Spleen (tissue), 11 donors: ENCODE measurements at regions not wholly inside any gene's neighbourhood (a gene's known extent, or its start where the extent isn't known, plus 50 kb on each side); places are given as distances from the start of the nearest gene placed in this dataset.

ENCODE experiments used
- DNase-seq: peaks from one replicate; pipeline ENCODE4 v3.0.0-alpha.2; 2020
- H3K27ac ChIP-seq, 8 donors: fragments of 200-600 bp; sonication (generic) in 7 of 8; 1 replicate in 4 of 8; 2 replicates in 4 of 8; pipeline versions ENCODE4 v1.5.0 to v1.8.0; 2016 to 2021; ENCODE audit warnings: inconsistent platforms in 4 of 8, mild to moderate bottlenecking in 4 of 8, moderate library complexity in 1 of 8
- H3K27me3 ChIP-seq, 7 donors: fragments of 200-600 bp; sonication (generic) in 6 of 7; replicated peaks in 1 of 7; 1 replicate in 4 of 7; 2 replicates in 3 of 7; pipeline versions ENCODE4 v1.5.0 to v1.8.0; 2016 to 2021; ENCODE audit warnings: inconsistent platforms in 3 of 7, mild to moderate bottlenecking in 1 of 7
- H3K36me3 ChIP-seq, 6 donors: fragments of 200-600 bp; sonication (generic) in 5 of 6; 1 replicate in 4 of 6; 2 replicates in 2 of 6; pipeline versions ENCODE4 v1.5.0 to v1.8.0; 2016 to 2021; ENCODE audit warnings: inconsistent platforms in 2 of 6
- H3K4me1 ChIP-seq, 6 donors: fragments of 200-600 bp; sonication (generic) in 5 of 6; 1 replicate in 3 of 6; 2 replicates in 3 of 6; pipeline versions ENCODE4 v1.5.0 to v1.8.0; 2016 to 2021; ENCODE audit warnings: inconsistent platforms in 3 of 6
- H3K4me3 ChIP-seq, 8 donors: fragments of 200-600 bp; sonication (generic) in 7 of 8; 1 replicate in 4 of 8; 2 replicates in 4 of 8; pipeline versions ENCODE4 v1.5.0 to v1.8.0; 2016 to 2021; ENCODE audit warnings: inconsistent platforms in 4 of 8, mild to moderate bottlenecking in 4 of 8, moderate library complexity in 2 of 8
- H3K9me3 ChIP-seq, 8 donors: fragments of 200-600 bp; sonication (generic) in 7 of 8; 1 replicate in 4 of 8; 2 replicates in 4 of 8; pipeline versions ENCODE4 v1.5.0 to v1.8.0; 2016 to 2021; ENCODE audit warnings: inconsistent platforms in 4 of 8
- CTCF ChIP-seq, 11 experiments: fragments of 200-600 bp in 7 of 11; fragments of 450-650 bp in 4 of 11; sonication (generic) in 4 of 11; IDR thresholded peaks in 8 of 11; conservative IDR thresholded peaks in 3 of 11; 1 replicate in 7 of 11; 2 replicates in 4 of 11; pipeline versions ENCODE4 v1.4.0 to v1.8.0; 2016 to 2021; ENCODE audit warnings: antibody characterized with exemption in 11 of 11, inconsistent platforms in 4 of 11, mild to moderate bottlenecking in 1 of 11
- POLR2A ChIP-seq, 3 donors: fragments of 450-650 bp; IDR thresholded peaks; one replicate each; pipeline ENCODE4 v1.5.1; 2017; ENCODE audit warnings: antibody characterized with exemption in 3 of 3, mild to moderate bottlenecking in 1 of 3
- POLR2AphosphoS5 ChIP-seq, 3 donors: sonication (generic); formaldehyde crosslinking; IDR thresholded peaks; one replicate each; pipeline ENCODE4 v1.5.1; 2017; ENCODE audit warnings: antibody characterized with exemption in 3 of 3
- WGBS, 5 donors: extraction: QIAGEN DNeasy Blood & Tissue Kit in 3 of 5; methylation state at CpG; one replicate each; pipeline versions ENCODE4 v1.1.5 to v1.1.7; 2013 to 2018; 5-methylcytosine and 5-hydroxymethylcytosine counted together
- intact Hi-C: fragments of 100-400 bp; cut with DNase I; formaldehyde crosslinking; loops from one replicate; pipeline ENCODE4 v1.15.0; 2023; ENCODE audit warnings: low total_unique reads
- donor health status: healthy with polysubstance abuse.
- donor health status: DM: no; HTN: no; CAD: no; lungs with moderate emphysema.
- donor health status: DM: no; HTN: no; CAD: no.
- donor health status: Bipolar disorder and iron deficiency.
- donor health status: healthy.
- donor health status: DM: no; HTN: no; CAD: no.
- donor health status: DM: yes; HTN: yes; CAD: no.

DNA sequence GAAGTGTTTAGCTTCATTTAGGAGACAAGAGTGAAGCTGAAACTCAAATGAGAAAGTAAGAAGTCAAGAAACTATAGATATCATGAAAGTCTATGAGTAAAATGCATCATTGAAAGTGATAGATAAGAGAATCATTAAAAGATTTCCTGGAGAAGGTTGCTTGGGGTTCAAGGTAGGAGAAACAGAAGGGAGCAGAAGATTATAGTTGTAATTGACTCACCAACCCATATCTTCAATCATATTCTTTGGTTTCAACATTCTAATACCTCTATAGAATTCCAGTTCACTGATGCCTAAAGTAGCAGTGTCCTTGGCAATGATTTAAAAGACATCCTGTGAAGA is 365.7 kb upstream of the RIOK2 start:
- TF ChIP-seq POLR2AphosphoS5 (IDR thresholded peaks at IDR 0.05): no peak
- no peak for TF ChIP-seq CTCF (IDR thresholded peaks at IDR 0.05 in 8 of 11, conservative IDR thresholded peaks at IDR 0.05 in 3 of 11)
- TF ChIP-seq POLR2A (IDR thresholded peaks at IDR 0.05): no peak
- Histone ChIP-seq H3K27me3 (no peaks in the 10 kb centered on the region), H3K36me3 (no peaks in the 10 kb centered on the region), H3K4me1 (peaks cover 0 to 39% (median 19%) of the 10 kb centered on the region in 6 donors), H3K27ac (peak overlapping the region in 6 of 8 donors; percentile 41 to 76 (median 68)), H3K9me3 (no peaks in the 10 kb centered on the region), H3K4me3 (no peak overlapping the region)
- no peak for DNase-seq
- intact Hi-C loops: no loop called here

- Histone ChIP-seq H3K9me3 (no peaks in the 10 kb centered on the region), H3K4me3 (no peak overlapping the region), H3K27me3 (no peaks in the 10 kb centered on the region), H3K4me1 (peaks cover 0 to 39% (median 19%) of the 10 kb centered on the region in 6 donors), H3K27ac (no peak overlapping the region), H3K36me3 (no peaks in the 10 kb centered on the region)
- WGBS, 5 donors: 76 to 87% (median 81%) methylated on average over 4 of the region's 4 CpGs
- TF ChIP-seq CTCF (IDR thresholded peaks at IDR 0.05 in 8 of 11, conservative IDR thresholded peaks at IDR 0.05 in 3 of 11) (no peak), POLR2AphosphoS5 (IDR thresholded peaks at IDR 0.05) (no peak), POLR2A (IDR thresholded peaks at IDR 0.05) (no peak)
- intact Hi-C loops: no loop called here
- no peak for DNase-seq
Measured at GRCh38 chr5:97549496-97549895, 366.4 kb upstream of the RIOK2 start.

- Histone ChIP-seq H3K27ac (no peak overlapping the region), H3K27me3 (no peaks in the 10 kb centered on the region), H3K9me3 (no peaks in the 10 kb centered on the region), H3K4me1 (peaks cover 0 to 38% (median 19%) of the 10 kb centered on the region in 6 donors), H3K36me3 (no peaks in the 10 kb centered on the region), H3K4me3 (no peak overlapping the region)
- TF ChIP-seq POLR2A (IDR thresholded peaks at IDR 0.05) (no peak), CTCF (IDR thresholded peaks at IDR 0.05 in 8 of 11, conservative IDR thresholded peaks at IDR 0.05 in 3 of 11) (no peak), POLR2AphosphoS5 (IDR thresholded peaks at IDR 0.05) (no peak)
- intact Hi-C loops: no loop called here
- no peak for DNase-seq
- WGBS, 5 donors: 40 to 69% (median 66%) methylated on average over 1 of the region's 1 CpG
Measured at GRCh38 chr5:97550164-97550563, 367.1 kb upstream of the RIOK2 start.

DNA sequence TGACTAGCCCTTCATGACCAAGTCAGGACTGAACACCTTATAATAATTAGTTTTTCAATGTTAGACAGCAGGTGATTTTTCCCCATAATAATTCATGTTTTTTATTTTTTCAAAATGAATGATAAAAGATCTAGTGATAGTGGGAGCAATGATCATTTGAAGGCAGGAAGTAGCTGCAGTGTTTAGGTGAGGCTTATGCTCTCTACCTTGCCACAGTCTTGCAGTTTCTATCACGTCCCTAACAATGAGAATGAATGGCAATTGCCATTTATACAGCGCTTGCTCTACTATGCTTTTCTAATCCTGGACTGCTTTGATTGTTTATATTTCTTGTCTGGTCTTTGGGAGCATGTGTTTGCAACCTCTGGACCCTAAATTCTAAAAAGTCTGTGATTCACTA is 367.8 kb upstream of the RIOK2 start:
- no peak for TF ChIP-seq CTCF (IDR thresholded peaks at IDR 0.05 in 8 of 11, conservative IDR thresholded peaks at IDR 0.05 in 3 of 11)
- no peak for TF ChIP-seq POLR2A (IDR thresholded peaks at IDR 0.05)
- TF ChIP-seq POLR2AphosphoS5 (IDR thresholded peaks at IDR 0.05): no peak
- intact Hi-C loops: no loop called here
- DNase-seq: no peak
- no peaks in the 10 kb centered on the region for H3K9me3 ChIP-seq
- no peak overlapping the region for H3K27ac ChIP-seq
- H3K4me1 ChIP-seq: peaks cover 0 to 32% (median 16%) of the 10 kb centered on the region in 6 donors
- no peaks in the 10 kb centered on the region for H3K36me3 ChIP-seq
- no peaks in the 10 kb centered on the region for H3K27me3 ChIP-seq
- no peak overlapping the region for H3K4me3 ChIP-seq
- 88 to 93% (median 91%) methylated on average over 2 of the region's 2 CpGs for WGBS, 5 donors
